GM19240 (cell line): ENCODE measurements at regions not wholly inside any gene's neighbourhood (a gene's known extent, or its start where the extent isn't known, plus 50 kb on each side); places are given as distances from the start of the nearest gene placed in this dataset.

Experiments used
- DNase-seq: peaks from one replicate; pipeline ENCODE4 v3.0.0; 2011; ENCODE audit warnings: low spot score; ENCODE audit not compliant: insufficient read length

DNA sequence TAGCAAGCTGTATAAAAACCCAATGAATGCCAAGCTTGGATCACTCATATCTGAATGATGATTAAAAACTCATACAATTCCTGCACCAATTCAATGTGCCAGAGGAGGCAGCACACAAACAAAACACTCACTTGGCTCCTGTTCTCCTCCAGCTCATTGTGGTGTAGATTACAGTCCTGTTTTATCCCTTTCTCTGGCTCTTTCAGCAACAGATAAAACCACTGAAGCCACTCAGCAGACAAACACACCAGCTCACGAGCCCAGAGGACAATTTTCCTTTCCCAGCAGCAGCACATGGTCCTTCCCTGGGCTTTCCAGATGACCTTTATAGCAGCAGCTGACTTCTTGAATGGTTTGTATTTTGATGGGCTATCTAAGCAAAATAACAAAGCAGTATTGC, 107.3 kb upstream of the STARD3NL start:
- DNase-seq, result no peak

GRCh38 chr7:38086857-38087256, 91.2 kb upstream of the STARD3NL start:
- DNase-seq, result no peak

- no peak for DNase-seq
These were observed 75.5 kb upstream of the STARD3NL start for GRCh38 chr7:38102507-38102906.

GRCh38 chr7:38105874-38106483, 72.1 kb upstream of the STARD3NL start:
- no peak for DNase-seq

GRCh38 chr7:38107486-38107893, 70.6 kb upstream of the STARD3NL start:
- DNase-seq, result peak; percentile 35

- DNase-seq, result no peak
These were observed 66.0 kb upstream of the STARD3NL start for GRCh38 chr7:38112075-38112474.

GRCh38 chr7:38120076-38120475, 58.0 kb upstream of the STARD3NL start:
- DNase-seq, result no peak

DNA sequence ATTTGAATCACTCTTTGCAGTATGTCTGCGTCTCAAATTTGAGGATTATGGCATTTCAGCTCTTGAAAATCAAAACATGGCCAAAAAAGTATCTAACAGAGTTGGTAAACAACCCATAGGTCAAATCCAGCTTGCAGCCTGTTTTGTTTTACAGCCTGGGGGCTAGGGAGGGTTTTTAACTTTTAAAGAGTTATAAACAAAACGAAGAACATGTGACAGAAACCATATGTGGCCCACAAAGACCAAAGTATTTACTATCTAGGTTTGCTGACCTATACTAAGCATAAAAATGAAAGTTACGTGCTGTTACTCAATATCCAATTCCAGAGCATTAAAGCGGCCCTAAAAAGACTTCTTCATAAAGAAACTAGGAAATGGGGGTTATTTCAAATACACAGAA, 55.5 kb upstream of the STARD3NL start:
- DNase-seq, result no peak

- DNase-seq, result no peak
These were observed 54.6 kb upstream of the STARD3NL start for GRCh38 chr7:38123494-38123893.

DNA sequence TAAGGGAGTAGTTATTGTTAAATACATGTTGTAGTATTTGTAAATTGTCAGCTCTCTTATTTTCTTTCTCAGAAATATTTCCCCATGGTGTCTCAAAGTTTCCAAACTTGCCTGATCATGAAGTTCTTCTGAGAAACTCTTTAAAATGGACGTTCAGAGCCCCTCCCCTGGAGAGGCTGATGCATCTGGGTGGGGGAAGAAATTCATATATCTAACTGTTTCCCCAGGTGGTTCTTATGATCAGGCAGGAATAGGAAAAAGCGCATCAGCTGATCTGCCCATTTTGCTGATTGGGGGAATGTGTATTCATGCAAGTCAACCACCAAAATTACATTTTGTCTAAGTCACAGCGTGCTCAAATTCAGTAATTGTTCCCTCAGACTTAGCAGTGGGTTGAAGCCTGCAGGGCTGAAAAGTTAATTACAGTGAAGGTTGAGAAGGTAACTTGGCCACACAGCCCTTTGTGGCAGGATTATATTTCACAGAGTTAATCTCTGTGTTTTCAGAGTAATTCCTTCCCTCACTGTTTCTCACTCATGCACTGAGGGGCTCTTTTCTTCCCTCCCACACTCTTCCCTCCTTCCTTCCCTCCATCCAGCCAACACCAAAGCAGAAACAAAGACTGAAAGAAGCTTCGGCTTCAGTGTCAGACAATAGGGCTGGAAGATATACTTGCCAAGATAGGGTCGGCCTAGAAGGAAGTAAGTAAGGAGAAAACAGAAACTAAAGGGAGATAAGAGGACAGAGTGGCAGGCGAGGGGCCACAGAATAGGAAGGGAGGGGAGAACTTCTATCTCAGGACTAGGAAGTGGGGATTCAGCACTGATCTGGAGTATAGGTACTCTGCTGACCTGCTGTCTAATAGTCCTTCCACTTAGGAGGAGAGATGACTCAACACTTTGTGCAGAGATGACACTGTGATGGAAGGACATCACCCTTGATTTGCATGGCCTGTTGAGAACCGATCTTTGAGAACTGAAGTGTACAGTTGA, 50.5 kb upstream of the STARD3NL start:
- DNase-seq, result no peak
